Breast epithelium (tissue), 3 donors: ENCODE measurements at regions not wholly inside any gene's neighbourhood (a gene's known extent, or its start where the extent isn't known, plus 50 kb on each side); places are given as distances from the start of the nearest gene placed in this dataset.

ENCODE experiments used
- POLR2AphosphoS5 ChIP-seq, 3 donors: sonication (generic); formaldehyde crosslinking; IDR thresholded peaks; one replicate each; pipeline ENCODE4 v1.6.1; 2017; ENCODE audit warnings: antibody characterized with exemption in 3 of 3
- TF ChIP-seq, protein P1 (sequence below), 3 donors: fragments of 450-650 bp; IDR thresholded peaks; one replicate each; pipeline ENCODE4 v1.5.1; 2016 to 2017; ENCODE audit warnings: antibody characterized with exemption in 3 of 3, mild to moderate bottlenecking in 3 of 3, moderate library complexity in 3 of 3

DNA sequence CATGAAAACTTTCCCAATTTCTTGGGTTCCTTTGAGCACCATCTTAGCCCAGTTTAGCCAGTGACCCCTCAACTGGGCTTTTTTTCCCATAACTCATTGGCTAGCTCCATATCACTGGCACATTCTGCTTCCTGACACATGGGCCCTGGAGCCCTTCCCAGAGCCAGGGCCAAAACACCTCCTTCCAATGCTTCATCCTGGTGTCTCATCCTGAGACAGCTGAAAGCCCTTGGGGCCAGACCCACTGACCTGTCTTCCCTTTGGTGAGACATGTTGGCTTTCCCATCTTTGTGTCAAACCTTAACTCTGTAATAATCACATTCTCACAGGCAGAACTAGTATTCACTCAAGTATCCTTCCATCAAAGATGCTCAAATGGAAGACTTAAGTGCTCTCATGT lies 82.6 kb upstream of the SMAD3 start:
- TF ChIP-seq, protein P1, sequence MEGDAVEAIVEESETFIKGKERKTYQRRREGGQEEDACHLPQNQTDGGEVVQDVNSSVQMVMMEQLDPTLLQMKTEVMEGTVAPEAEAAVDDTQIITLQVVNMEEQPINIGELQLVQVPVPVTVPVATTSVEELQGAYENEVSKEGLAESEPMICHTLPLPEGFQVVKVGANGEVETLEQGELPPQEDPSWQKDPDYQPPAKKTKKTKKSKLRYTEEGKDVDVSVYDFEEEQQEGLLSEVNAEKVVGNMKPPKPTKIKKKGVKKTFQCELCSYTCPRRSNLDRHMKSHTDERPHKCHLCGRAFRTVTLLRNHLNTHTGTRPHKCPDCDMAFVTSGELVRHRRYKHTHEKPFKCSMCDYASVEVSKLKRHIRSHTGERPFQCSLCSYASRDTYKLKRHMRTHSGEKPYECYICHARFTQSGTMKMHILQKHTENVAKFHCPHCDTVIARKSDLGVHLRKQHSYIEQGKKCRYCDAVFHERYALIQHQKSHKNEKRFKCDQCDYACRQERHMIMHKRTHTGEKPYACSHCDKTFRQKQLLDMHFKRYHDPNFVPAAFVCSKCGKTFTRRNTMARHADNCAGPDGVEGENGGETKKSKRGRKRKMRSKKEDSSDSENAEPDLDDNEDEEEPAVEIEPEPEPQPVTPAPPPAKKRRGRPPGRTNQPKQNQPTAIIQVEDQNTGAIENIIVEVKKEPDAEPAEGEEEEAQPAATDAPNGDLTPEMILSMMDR (IDR thresholded peaks at IDR 0.05): no peak
- TF ChIP-seq POLR2AphosphoS5 (IDR thresholded peaks at IDR 0.05): no peak
